ENCODE measurements at regions not wholly inside any gene's neighbourhood (a gene's known extent, or its start where the extent isn't known, plus 50 kb on each side); places are given as distances from the start of the nearest gene placed in this dataset.

DNA sequence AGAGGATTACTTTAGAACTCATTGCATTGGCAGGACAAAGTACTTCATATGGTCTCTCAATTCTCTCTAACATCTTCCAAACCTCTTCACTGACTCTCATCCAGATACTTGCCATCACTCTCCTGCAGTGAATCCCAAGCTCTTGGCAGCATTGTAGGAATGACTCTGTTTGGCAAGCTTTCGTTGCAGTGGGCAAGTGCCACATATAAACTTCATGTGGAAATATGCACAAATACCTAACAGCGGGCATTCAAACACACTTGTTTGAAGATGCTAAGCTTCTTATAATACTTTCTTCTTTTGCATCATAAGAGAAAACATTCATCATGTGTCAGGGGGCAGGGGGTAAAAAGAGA, 86.2 kb upstream of the F13A1 start (continued):
- TF ChIP-seq, protein P1, sequence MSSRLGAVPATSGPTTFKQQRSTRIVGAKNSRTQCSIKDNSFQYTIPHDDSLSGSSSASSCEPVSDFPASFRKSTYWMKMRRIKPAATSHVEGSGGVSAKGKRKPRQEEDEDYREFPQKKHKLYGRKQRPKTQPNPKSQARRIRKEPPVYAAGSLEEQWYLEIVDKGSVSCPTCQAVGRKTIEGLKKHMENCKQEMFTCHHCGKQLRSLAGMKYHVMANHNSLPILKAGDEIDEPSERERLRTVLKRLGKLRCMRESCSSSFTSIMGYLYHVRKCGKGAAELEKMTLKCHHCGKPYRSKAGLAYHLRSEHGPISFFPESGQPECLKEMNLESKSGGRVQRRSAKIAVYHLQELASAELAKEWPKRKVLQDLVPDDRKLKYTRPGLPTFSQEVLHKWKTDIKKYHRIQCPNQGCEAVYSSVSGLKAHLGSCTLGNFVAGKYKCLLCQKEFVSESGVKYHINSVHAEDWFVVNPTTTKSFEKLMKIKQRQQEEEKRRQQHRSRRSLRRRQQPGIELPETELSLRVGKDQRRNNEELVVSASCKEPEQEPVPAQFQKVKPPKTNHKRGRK (CRISPR knock-in tag; IDR thresholded peaks at IDR 0.05; ENCODE audit: borderline replicate concordance) = no peak
- TF ChIP-seq, protein P2, sequence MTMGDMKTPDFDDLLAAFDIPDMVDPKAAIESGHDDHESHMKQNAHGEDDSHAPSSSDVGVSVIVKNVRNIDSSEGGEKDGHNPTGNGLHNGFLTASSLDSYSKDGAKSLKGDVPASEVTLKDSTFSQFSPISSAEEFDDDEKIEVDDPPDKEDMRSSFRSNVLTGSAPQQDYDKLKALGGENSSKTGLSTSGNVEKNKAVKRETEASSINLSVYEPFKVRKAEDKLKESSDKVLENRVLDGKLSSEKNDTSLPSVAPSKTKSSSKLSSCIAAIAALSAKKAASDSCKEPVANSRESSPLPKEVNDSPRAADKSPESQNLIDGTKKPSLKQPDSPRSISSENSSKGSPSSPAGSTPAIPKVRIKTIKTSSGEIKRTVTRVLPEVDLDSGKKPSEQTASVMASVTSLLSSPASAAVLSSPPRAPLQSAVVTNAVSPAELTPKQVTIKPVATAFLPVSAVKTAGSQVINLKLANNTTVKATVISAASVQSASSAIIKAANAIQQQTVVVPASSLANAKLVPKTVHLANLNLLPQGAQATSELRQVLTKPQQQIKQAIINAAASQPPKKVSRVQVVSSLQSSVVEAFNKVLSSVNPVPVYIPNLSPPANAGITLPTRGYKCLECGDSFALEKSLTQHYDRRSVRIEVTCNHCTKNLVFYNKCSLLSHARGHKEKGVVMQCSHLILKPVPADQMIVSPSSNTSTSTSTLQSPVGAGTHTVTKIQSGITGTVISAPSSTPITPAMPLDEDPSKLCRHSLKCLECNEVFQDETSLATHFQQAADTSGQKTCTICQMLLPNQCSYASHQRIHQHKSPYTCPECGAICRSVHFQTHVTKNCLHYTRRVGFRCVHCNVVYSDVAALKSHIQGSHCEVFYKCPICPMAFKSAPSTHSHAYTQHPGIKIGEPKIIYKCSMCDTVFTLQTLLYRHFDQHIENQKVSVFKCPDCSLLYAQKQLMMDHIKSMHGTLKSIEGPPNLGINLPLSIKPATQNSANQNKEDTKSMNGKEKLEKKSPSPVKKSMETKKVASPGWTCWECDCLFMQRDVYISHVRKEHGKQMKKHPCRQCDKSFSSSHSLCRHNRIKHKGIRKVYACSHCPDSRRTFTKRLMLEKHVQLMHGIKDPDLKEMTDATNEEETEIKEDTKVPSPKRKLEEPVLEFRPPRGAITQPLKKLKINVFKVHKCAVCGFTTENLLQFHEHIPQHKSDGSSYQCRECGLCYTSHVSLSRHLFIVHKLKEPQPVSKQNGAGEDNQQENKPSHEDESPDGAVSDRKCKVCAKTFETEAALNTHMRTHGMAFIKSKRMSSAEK (CRISPR knock-in tag; IDR thresholded peaks at IDR 0.05; ENCODE audit: borderline replicate concordance) = no peak
- TF ChIP-seq ZNF219 (CRISPR knock-in tag; IDR thresholded peaks at IDR 0.05; ENCODE audit: borderline replicate concordance) = no peak
- no peak for TF ChIP-seq TEAD1 (CRISPR knock-in tag; IDR thresholded peaks at IDR 0.05)
- no peak for TF ChIP-seq KAT7 (CRISPR knock-in tag; IDR thresholded peaks at IDR 0.05; ENCODE audit: borderline replicate concordance)

DNA sequence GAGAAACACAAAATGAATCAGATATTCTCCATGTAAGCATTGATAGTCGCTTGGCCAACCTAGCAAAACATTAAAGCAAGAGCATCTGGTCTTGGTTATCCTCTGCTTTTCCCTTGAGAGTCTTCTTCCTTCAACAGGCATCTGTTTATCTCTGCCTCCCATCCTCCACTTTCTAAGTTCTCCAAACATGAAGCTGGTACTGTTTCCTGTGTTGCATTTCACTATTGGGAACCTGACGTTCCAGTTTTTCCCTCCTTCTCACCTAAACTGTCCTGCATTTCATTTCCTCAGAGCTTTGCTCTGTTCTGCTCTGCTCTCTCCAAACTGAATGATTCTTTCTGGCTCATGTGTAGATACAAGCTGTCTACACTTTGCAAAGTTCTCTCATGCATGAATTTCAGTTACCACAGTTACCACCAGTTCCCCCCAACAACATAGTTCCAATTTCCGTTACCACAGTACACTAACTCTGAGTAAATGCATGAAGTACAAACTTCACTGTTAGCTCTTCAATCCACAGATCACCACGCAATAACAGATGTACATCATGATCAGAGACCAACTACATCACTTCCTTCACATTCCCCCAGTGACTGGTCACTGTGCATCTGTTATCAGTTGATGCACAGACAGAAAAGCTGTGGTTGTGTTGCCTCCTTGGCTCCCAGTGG, 86.7 kb upstream of the F13A1 start:
- CTCF ChIA-PET = no interaction called here
- POLR2A ChIA-PET = no interaction called here
- no peak for ATAC-seq

More for the DNA sequence above, 86.7 kb upstream of the F13A1 start:
- TF ChIP-seq ATF1 (CRISPR knock-in tag; IDR thresholded peaks at IDR 0.05) (no peak), IRF2 (CRISPR knock-in tag; IDR thresholded peaks at IDR 0.05; ENCODE audit: borderline replicate concordance, low read depth) (no peak), GABPB1 (CRISPR knock-in tag; IDR thresholded peaks at IDR 0.05) (no peak), NR1H2 (CRISPR knock-in tag; IDR thresholded peaks at IDR 0.05) (no peak), TP53 (CRISPR knock-in tag; IDR thresholded peaks at IDR 0.05) (no peak), CBFB (CRISPR knock-in tag; IDR thresholded peaks at IDR 0.05; ENCODE audit: low read depth) (no peak), ZNF671 (CRISPR knock-in tag; IDR thresholded peaks at IDR 0.05) (no peak), ZNF263 (CRISPR knock-in tag; IDR thresholded peaks at IDR 0.05; ENCODE audit: low read depth) (no peak), NFATC4 (CRISPR knock-in tag; IDR thresholded peaks at IDR 0.05) (no peak)
- TF ChIP-seq, protein P2 (CRISPR knock-in tag; IDR thresholded peaks at IDR 0.05; ENCODE audit: borderline replicate concordance) = no peak
- TF ChIP-seq, protein P3, sequence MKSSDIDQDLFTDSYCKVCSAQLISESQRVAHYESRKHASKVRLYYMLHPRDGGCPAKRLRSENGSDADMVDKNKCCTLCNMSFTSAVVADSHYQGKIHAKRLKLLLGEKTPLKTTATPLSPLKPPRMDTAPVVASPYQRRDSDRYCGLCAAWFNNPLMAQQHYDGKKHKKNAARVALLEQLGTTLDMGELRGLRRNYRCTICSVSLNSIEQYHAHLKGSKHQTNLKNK (CRISPR knock-in tag; IDR thresholded peaks at IDR 0.05) = no peak
- TF ChIP-seq, protein P4, sequence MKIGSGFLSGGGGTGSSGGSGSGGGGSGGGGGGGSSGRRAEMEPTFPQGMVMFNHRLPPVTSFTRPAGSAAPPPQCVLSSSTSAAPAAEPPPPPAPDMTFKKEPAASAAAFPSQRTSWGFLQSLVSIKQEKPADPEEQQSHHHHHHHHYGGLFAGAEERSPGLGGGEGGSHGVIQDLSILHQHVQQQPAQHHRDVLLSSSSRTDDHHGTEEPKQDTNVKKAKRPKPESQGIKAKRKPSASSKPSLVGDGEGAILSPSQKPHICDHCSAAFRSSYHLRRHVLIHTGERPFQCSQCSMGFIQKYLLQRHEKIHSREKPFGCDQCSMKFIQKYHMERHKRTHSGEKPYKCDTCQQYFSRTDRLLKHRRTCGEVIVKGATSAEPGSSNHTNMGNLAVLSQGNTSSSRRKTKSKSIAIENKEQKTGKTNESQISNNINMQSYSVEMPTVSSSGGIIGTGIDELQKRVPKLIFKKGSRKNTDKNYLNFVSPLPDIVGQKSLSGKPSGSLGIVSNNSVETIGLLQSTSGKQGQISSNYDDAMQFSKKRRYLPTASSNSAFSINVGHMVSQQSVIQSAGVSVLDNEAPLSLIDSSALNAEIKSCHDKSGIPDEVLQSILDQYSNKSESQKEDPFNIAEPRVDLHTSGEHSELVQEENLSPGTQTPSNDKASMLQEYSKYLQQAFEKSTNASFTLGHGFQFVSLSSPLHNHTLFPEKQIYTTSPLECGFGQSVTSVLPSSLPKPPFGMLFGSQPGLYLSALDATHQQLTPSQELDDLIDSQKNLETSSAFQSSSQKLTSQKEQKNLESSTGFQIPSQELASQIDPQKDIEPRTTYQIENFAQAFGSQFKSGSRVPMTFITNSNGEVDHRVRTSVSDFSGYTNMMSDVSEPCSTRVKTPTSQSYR (CRISPR knock-in tag; IDR thresholded peaks at IDR 0.05) = no peak
- Mint-ChIP-seq H3K4me3 (no peak overlapping the region), H3K4me1 (peaks cover 7% of the 10 kb centered on the region), H3K9me3 (no peaks in the 10 kb centered on the region), H3K36me3 (no peaks in the 10 kb centered on the region), H3K27me3 (ENCODE audit: low read depth) (no peaks in the 10 kb centered on the region), H3K27ac (no peak overlapping the region)
- DNase-seq (ENCODE audit: low spot score) = no peak
